Neural crest cell (in vitro differentiated cells): ENCODE measurements at regions not wholly inside any gene's neighbourhood (a gene's known extent, or its start where the extent isn't known, plus 50 kb on each side); places are given as distances from the start of the nearest gene placed in this dataset.

Source experiments
- DNase-seq: peaks from one replicate; pipeline ENCODE4 v3.0.0; 2021; ENCODE audit warnings: low read depth, mixed read lengths, low spot score
- H3K27ac Mint-ChIP-seq: one replicate; pipeline ENCODE4 v1.8.0; 2021; ENCODE audit warnings: mild to moderate bottlenecking, mixed read lengths; ENCODE audit not compliant: unreplicated experiment
- H3K27me3 Mint-ChIP-seq: 2 replicates; pipeline ENCODE4 v1.8.0; 2021; ENCODE audit warnings: low read depth, mild to moderate bottlenecking, mixed read lengths
- H3K36me3 Mint-ChIP-seq: 2 replicates; pipeline ENCODE4 v1.8.0; 2021; ENCODE audit warnings: low read depth, mild to moderate bottlenecking, mixed read lengths
- H3K4me1 Mint-ChIP-seq: 2 replicates; pipeline ENCODE4 v1.8.0; 2021; ENCODE audit warnings: mixed read lengths
- H3K4me3 Mint-ChIP-seq: one replicate; pipeline ENCODE4 v1.8.0; 2021; ENCODE audit warnings: mild to moderate bottlenecking, mixed read lengths
- H3K9me3 Mint-ChIP-seq: 2 replicates; pipeline ENCODE4 v1.8.0; 2021; ENCODE audit warnings: mixed read lengths
- CTCF ChIP-seq: fragments of 200-600 bp; sonication (generic); conservative IDR thresholded peaks from 2 replicates; pipeline ENCODE4 v1.5.0; 2021; ENCODE audit warnings: antibody characterized with exemption, mild to moderate bottlenecking

GRCh38 chr12:75714462-75715322 lies 203.3 kb upstream of the KRR1 start:
- Mint-ChIP-seq H3K27me3 (no peaks in the 10 kb centered on the region), H3K27ac (no peak overlapping the region), H3K4me1 (peaks cover 68% of the 10 kb centered on the region), H3K9me3 (no peaks in the 10 kb centered on the region), H3K36me3 (no peaks in the 10 kb centered on the region), H3K4me3 (no peak overlapping the region)
- no peak for TF ChIP-seq CTCF
- no peak for DNase-seq

DNA sequence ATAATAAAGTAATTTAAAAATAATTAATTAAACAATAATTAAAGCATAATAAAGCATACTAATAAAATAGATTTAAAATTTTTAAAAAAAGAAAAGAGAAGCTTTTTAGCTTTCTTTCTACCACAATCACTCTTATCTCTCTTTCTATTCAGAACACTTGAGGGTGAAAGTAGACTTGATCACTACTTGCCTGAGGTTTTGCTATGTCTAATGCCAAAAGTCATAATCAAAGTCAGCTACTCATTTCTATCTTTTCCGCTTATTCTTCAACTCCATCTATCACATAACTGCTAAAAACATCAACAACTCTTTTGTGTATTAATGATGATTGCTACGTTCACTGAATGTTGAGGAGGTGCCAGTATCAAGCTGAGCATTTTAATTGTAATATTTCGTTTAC lies 202.0 kb upstream of the KRR1 start:
- Mint-ChIP-seq H3K4me3 (no peak overlapping the region), H3K36me3 (no peaks in the 10 kb centered on the region), H3K27ac (no peak overlapping the region), H3K4me1 (peaks cover 74% of the 10 kb centered on the region), H3K9me3 (no peaks in the 10 kb centered on the region), H3K27me3 (no peaks in the 10 kb centered on the region)
- TF ChIP-seq CTCF: no peak
- no peak for DNase-seq

DNA sequence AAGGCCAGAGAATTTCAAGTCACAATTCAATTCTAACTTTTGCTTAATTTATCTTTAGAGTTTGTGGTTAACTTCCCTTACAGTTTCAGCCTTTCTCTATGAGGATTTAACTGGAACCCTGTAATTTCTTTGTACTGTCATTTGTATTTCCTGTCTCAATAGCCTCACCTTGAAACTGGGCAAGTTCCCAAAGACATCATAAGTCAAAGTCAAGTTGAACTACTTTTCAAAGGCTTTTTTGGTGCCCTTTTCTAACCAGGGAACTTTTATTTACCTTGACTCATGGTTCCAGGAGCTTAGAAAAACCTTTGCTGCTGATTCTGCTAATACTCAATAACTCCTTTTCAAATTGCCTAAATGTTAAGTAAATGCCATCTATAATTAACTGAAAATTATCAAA lies 200.8 kb upstream of the KRR1 start:
- Mint-ChIP-seq H3K27ac (no peak overlapping the region), H3K36me3 (no peaks in the 10 kb centered on the region), H3K9me3 (peaks cover 3% of the 10 kb centered on the region), H3K4me1 (peaks cover 74% of the 10 kb centered on the region), H3K4me3 (no peak overlapping the region), H3K27me3 (no peaks in the 10 kb centered on the region)
- DNase-seq: no peak
- no peak for TF ChIP-seq CTCF

DNA sequence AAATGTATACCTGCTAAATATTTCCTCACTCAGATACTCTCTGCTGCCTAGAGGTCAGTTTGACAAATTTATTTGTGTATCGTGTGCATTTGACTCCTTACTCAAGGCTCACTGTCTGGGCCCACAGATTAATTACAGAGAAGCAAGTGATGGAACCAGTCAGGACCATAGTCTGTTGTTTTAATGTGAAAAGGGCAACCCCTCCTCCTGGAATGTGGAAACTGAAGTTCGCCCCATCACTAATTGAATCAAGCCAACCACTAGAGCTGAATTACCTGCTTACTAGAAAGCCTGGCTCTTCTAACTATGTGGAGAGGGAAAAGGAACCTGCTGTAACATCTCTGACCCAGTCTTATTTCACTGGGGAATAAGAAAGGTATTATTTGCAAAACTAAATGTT lies 199.9 kb upstream of the KRR1 start:
- no peak overlapping the region for H3K4me3 Mint-ChIP-seq
- H3K27ac Mint-ChIP-seq: peak overlapping the region; percentile 35
- H3K4me1 Mint-ChIP-seq: peaks cover 77% of the 10 kb centered on the region
- H3K27me3 Mint-ChIP-seq: no peaks in the 10 kb centered on the region
- DNase-seq: no peak
- H3K9me3 Mint-ChIP-seq: peaks cover 5% of the 10 kb centered on the region
- TF ChIP-seq CTCF: no peak
- no peaks in the 10 kb centered on the region for H3K36me3 Mint-ChIP-seq

DNA sequence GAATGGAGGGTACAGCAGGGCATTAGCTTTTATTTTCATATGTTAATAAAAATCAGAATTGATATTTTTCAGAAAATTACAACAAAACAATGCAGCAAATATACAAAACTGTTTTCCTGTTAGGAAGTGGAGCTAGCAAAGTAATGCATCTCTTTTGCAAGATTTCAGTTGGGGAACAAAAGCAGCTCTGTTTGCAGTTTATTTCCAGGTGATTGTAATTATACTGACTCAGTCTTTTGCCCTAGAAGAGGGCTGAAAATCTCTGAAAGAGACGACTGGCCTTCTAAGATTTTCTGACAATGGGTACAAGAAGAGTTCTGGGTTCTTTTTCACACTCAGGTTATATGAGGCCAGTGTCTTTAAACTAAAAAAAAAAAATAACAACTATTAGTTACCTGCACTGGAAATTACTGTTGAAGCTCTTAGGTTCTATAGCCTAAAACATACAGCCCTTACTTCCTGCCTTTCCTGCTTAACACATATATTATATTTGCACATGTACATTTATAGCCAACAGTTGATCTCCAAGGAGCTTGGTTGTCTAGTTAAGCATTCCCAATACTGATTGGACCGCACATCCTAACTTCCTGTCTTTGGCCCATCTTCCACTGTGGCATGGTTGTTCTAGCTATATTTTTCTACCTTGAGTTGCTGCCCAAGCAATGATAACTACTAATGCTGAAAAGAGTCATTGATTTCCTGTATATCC lies 199.1 kb upstream of the KRR1 start:
- no peaks in the 10 kb centered on the region for H3K27me3 Mint-ChIP-seq
- no peak overlapping the region for H3K27ac Mint-ChIP-seq
- no peak for TF ChIP-seq CTCF
- DNase-seq: no peak
- no peaks in the 10 kb centered on the region for H3K36me3 Mint-ChIP-seq
- H3K4me1 Mint-ChIP-seq: peaks cover 77% of the 10 kb centered on the region
- H3K4me3 Mint-ChIP-seq: peak overlapping the region; percentile 16
- peaks cover 5% of the 10 kb centered on the region for H3K9me3 Mint-ChIP-seq
